ENCODE measurements at regions not wholly inside any gene's neighbourhood (a gene's known extent, or its start where the extent isn't known, plus 50 kb on each side); places are given as distances from the start of the nearest gene placed in this dataset.

- no peak for DNase-seq
- no peak for TF ChIP-seq CTCF (IDR thresholded peaks at IDR 0.05)
- intact Hi-C loops (cut with DNase I), result no loop called here
- Histone ChIP-seq H3K4me3 (no peak overlapping the region), H3K36me3 (no peaks in the 10 kb centered on the region), H3K27ac (no peak overlapping the region), H3K27me3 (no peaks in the 10 kb centered on the region), H3K9me3 (no peaks in the 10 kb centered on the region), H3K4me1 (no peaks in the 10 kb centered on the region)
- ATAC-seq, result no peak
Measured at GRCh38 chr9:2480255-2480837, 141.2 kb upstream of the VLDLR start.

- H3K4me1 ChIP-seq, result no peaks in the 10 kb centered on the region
- DNase-seq (no peak), ATAC-seq (no peak)
- no peaks in the 10 kb centered on the region for H3K9me3 ChIP-seq
- no peak for TF ChIP-seq CTCF (IDR thresholded peaks at IDR 0.05)
- no peaks in the 10 kb centered on the region for H3K36me3 ChIP-seq
- no peak overlapping the region for H3K27ac ChIP-seq
- H3K27me3 ChIP-seq, result no peaks in the 10 kb centered on the region
- no peak overlapping the region for H3K4me3 ChIP-seq
- intact Hi-C loops (cut with DNase I), result no loop called here
Measured at GRCh38 chr9:2481216-2481615, 140.4 kb upstream of the VLDLR start.

GRCh38 chr9:2486988-2487387, 134.6 kb upstream of the VLDLR start:
- H3K4me1 ChIP-seq, result no peaks in the 10 kb centered on the region
- H3K27ac ChIP-seq, result no peak overlapping the region
- DNase-seq (no peak), ATAC-seq (no peak)
- no peak overlapping the region for H3K4me3 ChIP-seq
- no peaks in the 10 kb centered on the region for H3K36me3 ChIP-seq
- no peaks in the 10 kb centered on the region for H3K9me3 ChIP-seq
- intact Hi-C loops (cut with DNase I), result no loop called here
- H3K27me3 ChIP-seq, result no peaks in the 10 kb centered on the region
- TF ChIP-seq CTCF (IDR thresholded peaks at IDR 0.05), result no peak

GRCh38 chr9:2489838-2490314, 131.7 kb upstream of the VLDLR start:
- H3K27me3 ChIP-seq, result no peaks in the 10 kb centered on the region
- intact Hi-C loops (cut with DNase I), result no loop called here
- no peak for TF ChIP-seq CTCF (IDR thresholded peaks at IDR 0.05)
- H3K4me3 ChIP-seq, result no peak overlapping the region
- H3K9me3 ChIP-seq, result no peaks in the 10 kb centered on the region
- DNase-seq (no peak), ATAC-seq (no peak)
- no peaks in the 10 kb centered on the region for H3K36me3 ChIP-seq
- no peak overlapping the region for H3K27ac ChIP-seq
- H3K4me1 ChIP-seq, result peaks cover 3% of the 10 kb centered on the region

GRCh38 chr9:2492161-2492560, 129.4 kb upstream of the VLDLR start:
- Histone ChIP-seq H3K9me3 (no peaks in the 10 kb centered on the region), H3K4me1 (peaks cover 3% of the 10 kb centered on the region), H3K27me3 (no peaks in the 10 kb centered on the region), H3K27ac (no peak overlapping the region), H3K36me3 (no peaks in the 10 kb centered on the region), H3K4me3 (no peak overlapping the region)
- intact Hi-C loops (cut with DNase I), result no loop called here
- DNase-seq (no peak), ATAC-seq (no peak)
- no peak for TF ChIP-seq CTCF (IDR thresholded peaks at IDR 0.05)

GRCh38 chr9:2493109-2493508, 128.5 kb upstream of the VLDLR start:
- Histone ChIP-seq H3K9me3 (no peaks in the 10 kb centered on the region), H3K27ac (no peak overlapping the region), H3K4me1 (peaks cover 3% of the 10 kb centered on the region), H3K27me3 (no peaks in the 10 kb centered on the region), H3K4me3 (no peak overlapping the region), H3K36me3 (no peaks in the 10 kb centered on the region)
- intact Hi-C loops (cut with DNase I), result no loop called here
- TF ChIP-seq CTCF (IDR thresholded peaks at IDR 0.05), result no peak
- ATAC-seq (no peak), DNase-seq (no peak)
